HG02884 (cell line): ENCODE measurements at regions not wholly inside any gene's neighbourhood (a gene's known extent, or its start where the extent isn't known, plus 50 kb on each side); places are given as distances from the start of the nearest gene placed in this dataset.
"Not testable (repeated sequence)": the region's sequence is repeated elsewhere in the genome, so short reads cannot be mapped to it uniquely, and the experiment has no call there.

Experiments used
- ATAC-seq: cut with Tn5 transposase; IDR thresholded peaks from one replicate; pipeline ENCODE4 v1.9.1; 2021; ENCODE audit warnings: mild to moderate bottlenecking, moderate library complexity; ENCODE audit not compliant: unreplicated experiment

GRCh38 chrX:85543866-85544265 lies 164.4 kb upstream of the POF1B start:
- no peak for ATAC-seq

DNA sequence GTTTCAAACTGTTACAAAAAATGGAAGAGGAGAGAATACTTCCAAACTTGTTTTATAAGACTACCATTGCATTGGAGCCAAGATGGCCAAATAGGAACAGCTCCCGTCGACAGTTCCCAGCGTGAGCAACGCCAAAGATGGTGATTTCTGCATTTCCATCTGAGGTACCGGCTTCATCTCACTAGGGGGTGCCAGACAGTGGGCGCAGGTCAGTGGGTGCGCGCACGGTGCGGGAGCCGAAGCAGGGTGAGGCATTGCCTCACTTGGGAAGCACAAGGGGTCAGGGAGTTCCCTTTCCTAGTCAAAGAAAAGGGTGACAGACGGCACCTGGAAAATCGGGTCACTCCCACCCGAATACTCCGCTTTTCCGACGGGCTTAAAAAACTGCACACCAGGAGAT lies 149.7 kb upstream of the POF1B start:
- ATAC-seq = not testable (repeated sequence)

GRCh38 chrX:85517994-85518718 lies 138.7 kb upstream of the POF1B start:
- ATAC-seq = no peak

GRCh38 chrX:85516131-85516530 lies 136.7 kb upstream of the POF1B start:
- ATAC-seq = no peak

GRCh38 chrX:85506871-85507270 lies 127.4 kb upstream of the POF1B start:
- no peak for ATAC-seq

DNA sequence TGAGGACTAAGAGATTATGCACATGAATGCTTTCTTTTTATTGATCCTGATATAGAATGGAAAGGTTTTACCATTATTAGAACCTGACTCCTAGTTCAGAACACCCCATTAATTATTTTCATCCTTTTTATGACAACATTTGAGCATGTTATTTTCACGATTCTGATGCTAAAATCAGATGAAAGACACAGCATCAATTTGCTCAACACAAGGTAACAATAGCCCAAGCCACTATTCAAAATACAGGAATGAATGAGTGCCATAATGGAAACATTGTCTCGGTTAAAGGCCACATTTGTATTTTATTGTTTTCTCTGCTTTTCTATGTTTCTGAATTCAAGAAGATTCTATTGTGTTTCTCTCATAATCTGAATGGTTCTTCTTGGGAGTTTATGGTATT lies 126.3 kb upstream of the POF1B start:
- ATAC-seq = no peak

GRCh38 chrX:85504381-85504780 lies 124.9 kb upstream of the POF1B start:
- no peak for ATAC-seq

GRCh38 chrX:85503258-85504158 lies 124.0 kb upstream of the POF1B start:
- no peak for ATAC-seq

DNA sequence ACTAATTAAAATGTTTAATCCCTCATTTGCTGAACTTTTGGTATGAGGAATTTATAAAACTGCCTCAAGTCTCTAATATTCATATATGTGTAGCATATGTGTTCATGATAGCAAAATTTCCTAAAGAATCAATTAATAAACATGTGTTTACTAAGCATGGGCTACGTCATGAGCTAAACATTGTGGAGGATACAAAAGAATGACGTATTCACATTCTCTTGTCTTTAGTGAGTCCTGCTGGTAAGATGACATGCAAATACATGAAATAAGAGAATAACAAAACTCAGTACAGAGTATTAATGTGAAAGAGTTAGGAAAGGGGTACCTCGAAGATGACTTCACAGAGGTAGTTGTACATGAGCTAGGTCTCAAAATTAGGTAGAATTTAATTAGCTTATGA lies 121.9 kb upstream of the POF1B start:
- ATAC-seq = no peak

DNA sequence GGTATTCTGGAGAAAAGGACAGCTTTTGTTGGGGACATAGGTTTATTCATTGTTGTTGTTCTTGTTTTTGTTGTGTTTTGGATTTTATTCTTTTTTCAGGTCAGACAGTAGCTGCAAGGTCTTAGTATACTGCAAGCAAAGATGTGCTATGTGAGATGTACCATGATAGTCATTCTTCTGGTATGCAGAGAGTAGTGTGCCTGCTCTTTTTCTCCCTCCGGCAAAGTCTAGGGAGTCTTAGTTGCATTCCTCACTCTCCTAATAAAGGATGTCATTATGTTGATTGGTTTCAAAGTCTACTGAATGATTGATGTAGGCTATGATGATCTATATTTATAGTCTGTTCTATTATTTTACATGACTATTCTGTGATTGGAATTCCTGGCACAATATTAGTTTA lies 119.9 kb upstream of the POF1B start:
- ATAC-seq = no peak

- ATAC-seq = no peak
Measured at GRCh38 chrX:85493821-85494220, 114.4 kb upstream of the POF1B start.

DNA sequence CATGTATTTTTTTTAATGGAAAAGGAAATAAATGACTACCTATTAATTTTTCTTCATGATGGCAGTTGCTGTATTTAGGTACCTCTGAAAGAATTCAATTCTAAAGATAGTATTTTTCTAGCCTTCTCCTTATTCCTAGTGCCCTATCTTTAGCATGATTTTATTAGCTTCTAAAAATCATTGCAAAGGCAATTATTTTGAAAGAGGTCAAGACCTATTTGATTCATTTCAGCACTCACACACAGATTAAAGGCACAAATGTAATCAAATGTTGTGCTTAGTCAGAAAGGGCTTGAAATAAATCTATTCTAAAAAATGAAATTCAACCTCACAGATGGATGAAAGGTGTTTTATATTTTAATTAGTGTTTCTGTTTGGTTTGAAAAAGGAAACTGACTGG lies 74.8 kb upstream of the POF1B start:
- ATAC-seq = no peak

DNA sequence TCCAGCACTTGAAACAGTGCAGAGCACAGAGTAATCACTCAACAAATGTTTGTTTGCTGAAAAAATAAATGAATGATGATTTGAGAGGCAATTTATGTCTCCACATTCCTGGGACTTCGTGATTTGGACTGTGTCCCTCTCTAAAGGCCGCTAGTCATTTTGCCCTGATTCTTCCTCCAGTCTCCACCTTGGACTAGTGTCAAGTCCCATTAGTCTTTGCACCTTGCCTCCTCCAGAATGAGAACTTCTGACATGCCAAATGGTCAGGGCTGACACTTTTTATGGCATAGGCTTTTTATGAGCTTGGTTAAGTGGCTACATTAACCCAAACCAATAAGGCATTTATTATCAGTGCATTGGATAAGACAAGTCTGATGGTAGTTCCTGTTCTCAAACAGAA lies 65.1 kb upstream of the POF1B start:
- no peak for ATAC-seq
